Right atrium auricular region (tissue), 2 donors: ENCODE measurements at regions not wholly inside any gene's neighbourhood (a gene's known extent, or its start where the extent isn't known, plus 50 kb on each side); places are given as distances from the start of the nearest gene placed in this dataset.

Experiments
- DNase-seq: peaks from one replicate; pipeline ENCODE4 v3.0.0-alpha.2; 2019; ENCODE audit warnings: low spot score
- H3K27ac ChIP-seq, 2 donors: fragments of 200-600 bp; sonication (generic); 1 replicate in 1 of 2; 2 replicates in 1 of 2; pipeline ENCODE4 v1.5.1; 2016 to 2019
- H3K27me3 ChIP-seq, 2 donors: fragments of 200-600 bp; sonication (generic); one replicate each; pipeline versions ENCODE4 v1.5.1 to v1.6.0; 2017 to 2019
- H3K36me3 ChIP-seq: fragments of 200-600 bp; sonication (generic); one replicate; pipeline ENCODE4 v1.5.1; 2016
- H3K4me1 ChIP-seq, 2 donors: fragments of 200-600 bp; sonication (generic); one replicate each; pipeline versions ENCODE4 v1.5.1 to v1.6.0; 2017 to 2019
- H3K4me3 ChIP-seq, 2 donors: fragments of 200-600 bp; sonication (generic); 1 replicate in 1 of 2; 2 replicates in 1 of 2; pipeline ENCODE4 v1.5.1; 2017 to 2019; ENCODE audit warnings: mild to moderate bottlenecking in 1 of 2, moderate library complexity in 1 of 2
- H3K9me3 ChIP-seq, 2 donors: fragments of 200-600 bp; sonication (generic); one replicate each; pipeline ENCODE4 v1.5.1; 2019
- CTCF ChIP-seq, 2 donors: fragments of 200-600 bp; sonication (generic); IDR thresholded peaks; one replicate each; pipeline ENCODE4 v1.5.1; 2019; ENCODE audit warnings: antibody characterized with exemption in 2 of 2

- TF ChIP-seq CTCF (IDR thresholded peaks at IDR 0.05), result no peak
Observed at GRCh38 chr6:19157486-19157885, 679.7 kb upstream of the ID4 start.

GRCh38 chr6:19158586-19158985 lies 678.6 kb upstream of the ID4 start:
- H3K27me3 ChIP-seq, result no peaks in the 10 kb centered on the region

More at GRCh38 chr6:19157486-19157885, 679.7 kb upstream of the ID4 start:
- H3K27me3 ChIP-seq, result no peaks in the 10 kb centered on the region
- H3K4me1 ChIP-seq, result peaks cover 0 to 15% of the 10 kb centered on the region in 2 donors
- H3K36me3 ChIP-seq, result no peaks in the 10 kb centered on the region
- H3K9me3 ChIP-seq, result no peaks in the 10 kb centered on the region
- DNase-seq, result no peak
- H3K27ac ChIP-seq, result no peak overlapping the region
- H3K4me3 ChIP-seq, result no peak overlapping the region

GRCh38 chr6:19159089-19159488 lies 678.1 kb upstream of the ID4 start:
- no peak overlapping the region for H3K27ac ChIP-seq
- H3K27me3 ChIP-seq, result no peaks in the 10 kb centered on the region
- no peak for DNase-seq
- no peak for TF ChIP-seq CTCF (IDR thresholded peaks at IDR 0.05)
- peaks cover 0 to 11% of the 10 kb centered on the region in 2 donors for H3K4me1 ChIP-seq
- no peaks in the 10 kb centered on the region for H3K36me3 ChIP-seq
- no peaks in the 10 kb centered on the region for H3K9me3 ChIP-seq
- H3K4me3 ChIP-seq, result no peak overlapping the region

More at GRCh38 chr6:19158586-19158985, 678.6 kb upstream of the ID4 start:
- peaks cover 0 to 15% of the 10 kb centered on the region in 2 donors for H3K4me1 ChIP-seq
- no peaks in the 10 kb centered on the region for H3K9me3 ChIP-seq
- DNase-seq, result no peak
- TF ChIP-seq CTCF (IDR thresholded peaks at IDR 0.05), result no peak
- no peak overlapping the region for H3K27ac ChIP-seq
- H3K4me3 ChIP-seq, result no peak overlapping the region
- no peaks in the 10 kb centered on the region for H3K36me3 ChIP-seq

- no peak for TF ChIP-seq CTCF (IDR thresholded peaks at IDR 0.05)
- Histone ChIP-seq H3K4me1 (peaks cover 0 to 10% of the 10 kb centered on the region in 2 donors), H3K4me3 (no peak overlapping the region), H3K36me3 (no peaks in the 10 kb centered on the region), H3K27me3 (no peaks in the 10 kb centered on the region), H3K27ac (no peak overlapping the region), H3K9me3 (no peaks in the 10 kb centered on the region)
- no peak for DNase-seq
Observed at GRCh38 chr6:19159561-19159960, 677.6 kb upstream of the ID4 start.

- TF ChIP-seq CTCF (IDR thresholded peaks at IDR 0.05), result no peak
- no peaks in the 10 kb centered on the region for H3K36me3 ChIP-seq
- H3K4me3 ChIP-seq, result no peak overlapping the region
- no peaks in the 10 kb centered on the region for H3K27me3 ChIP-seq
- no peak overlapping the region for H3K27ac ChIP-seq
- DNase-seq, result no peak
- peaks cover 0 to 10% of the 10 kb centered on the region in 2 donors for H3K4me1 ChIP-seq
- H3K9me3 ChIP-seq, result no peaks in the 10 kb centered on the region
Observed at GRCh38 chr6:19160081-19160730, 677.0 kb upstream of the ID4 start.

- no peak for DNase-seq
- Histone ChIP-seq H3K9me3 (no peaks in the 10 kb centered on the region), H3K4me1 (no peaks in the 10 kb centered on the region), H3K36me3 (no peaks in the 10 kb centered on the region), H3K27ac (no peak overlapping the region), H3K27me3 (peaks cover 0 to 3% of the 10 kb centered on the region in 2 donors), H3K4me3 (no peak overlapping the region)
- no peak for TF ChIP-seq CTCF (IDR thresholded peaks at IDR 0.05)
Observed at GRCh38 chr6:19167251-19167650, 669.9 kb upstream of the ID4 start.
